Liver (tissue), 8 donors: ENCODE measurements at regions not wholly inside any gene's neighbourhood (a gene's known extent, or its start where the extent isn't known, plus 50 kb on each side); places are given as distances from the start of the nearest gene placed in this dataset.

ENCODE experiments used
- DNase-seq: peaks from one replicate; pipeline ENCODE4 v3.0.0-alpha.2; 2017; ENCODE audit warnings: low spot score
- H3K27ac ChIP-seq, 2 donors: one replicate each; pipeline ENCODE4 v1.7.0; 2013; ENCODE audit warnings: inconsistent platforms in 2 of 2, low read length in 2 of 2, control low read depth in 1 of 2, low read depth in 1 of 2, mild to moderate bottlenecking in 1 of 2
- H3K27me3 ChIP-seq, 4 donors: one replicate each; pipeline versions ENCODE4 v1.6.1 to v1.7.0; 2013; ENCODE audit warnings: low read length in 3 of 4, inconsistent platforms in 1 of 4, mild to moderate bottlenecking in 1 of 4, moderate library complexity in 1 of 4; ENCODE audit not compliant: control insufficient read depth in 4 of 4, insufficient read depth in 4 of 4
- H3K36me3 ChIP-seq, 4 donors: one replicate each; pipeline versions ENCODE4 v1.6.1 to v1.7.0; 2013; ENCODE audit warnings: low read length in 3 of 4, mild to moderate bottlenecking in 3 of 4, low read depth in 1 of 4, moderate library complexity in 1 of 4; ENCODE audit not compliant: control insufficient read depth in 4 of 4, insufficient read depth in 3 of 4
- H3K4me1 ChIP-seq, 4 donors: one replicate each; pipeline versions ENCODE4 v1.6.1 to v1.7.0; 2013; ENCODE audit warnings: low read length in 3 of 4, mild to moderate bottlenecking in 3 of 4, moderate library complexity in 1 of 4; ENCODE audit not compliant: control insufficient read depth in 4 of 4, insufficient read depth in 4 of 4
- H3K4me3 ChIP-seq, 3 donors: one replicate each; pipeline versions ENCODE4 v1.6.1 to v1.7.0; 2013; ENCODE audit warnings: low read length in 3 of 3, control low read depth in 1 of 3, low read depth in 1 of 3, mild to moderate bottlenecking in 1 of 3
- H3K9ac ChIP-seq, 2 donors: one replicate each; pipeline ENCODE4 v1.7.0; 2013; ENCODE audit warnings: low read length in 2 of 2, mild to moderate bottlenecking in 2 of 2, moderate library complexity in 2 of 2, control low read depth in 1 of 2, low read depth in 1 of 2
- H3K9me3 ChIP-seq, 4 donors: one replicate each; pipeline versions ENCODE4 v1.6.1 to v1.7.0; 2013; ENCODE audit warnings: low read length in 3 of 4; ENCODE audit not compliant: control insufficient read depth in 4 of 4
- ATF3 ChIP-seq: IDR thresholded peaks from 2 replicates; pipeline ENCODE4 v1.6.1; 2016; ENCODE audit warnings: antibody characterized with exemption
- CTCF ChIP-seq: fragments of 150-350 bp; IDR thresholded peaks from 2 replicates; pipeline ENCODE4 v1.5.1; 2017; ENCODE audit warnings: improper control_type of control experiment, low read depth, low read length; ENCODE audit not compliant: missing input control
- EGR1 ChIP-seq, 2 donors: IDR thresholded peaks; 2 replicates each; pipeline ENCODE4 v1.6.1; 2016 to 2018; ENCODE audit warnings: antibody characterized with exemption in 2 of 2, low read depth in 2 of 2
- FOXA1 ChIP-seq: IDR thresholded peaks from 2 replicates; pipeline ENCODE4 v1.6.1; 2016; ENCODE audit warnings: antibody characterized with exemption
- FOXA2 ChIP-seq: IDR thresholded peaks from 2 replicates; pipeline ENCODE4 v1.6.1; 2016; ENCODE audit warnings: antibody characterized with exemption
- GABPA ChIP-seq, 2 donors: IDR thresholded peaks in 1 of 2; conservative IDR thresholded peaks in 1 of 2; 2 replicates each; pipeline ENCODE4 v1.6.1; 2016; ENCODE audit warnings: antibody characterized with exemption in 2 of 2, mild to moderate bottlenecking in 1 of 2, moderate library complexity in 1 of 2
- HNF4A ChIP-seq, 2 donors: conservative IDR thresholded peaks; 2 replicates each; pipeline ENCODE4 v1.6.1; 2016; ENCODE audit warnings: antibody characterized with exemption in 2 of 2, mild to moderate bottlenecking in 2 of 2
- HNF4G ChIP-seq: IDR thresholded peaks from 2 replicates; pipeline ENCODE4 v1.6.1; 2016; ENCODE audit warnings: antibody characterized with exemption
- JUND ChIP-seq, 2 donors: IDR thresholded peaks; 2 replicates each; pipeline ENCODE4 v1.6.1; 2016; ENCODE audit warnings: antibody characterized with exemption in 2 of 2
- MAX ChIP-seq: IDR thresholded peaks from 2 replicates; pipeline ENCODE4 v1.6.1; 2016; ENCODE audit warnings: antibody characterized with exemption
- NR2F2 ChIP-seq: IDR thresholded peaks from 2 replicates; pipeline ENCODE4 v1.6.1; 2016; ENCODE audit warnings: antibody characterized with exemption
- RAD21 ChIP-seq, 2 donors: IDR thresholded peaks; 2 replicates each; pipeline ENCODE4 v1.6.1; 2016; ENCODE audit warnings: antibody characterized with exemption in 2 of 2, mild to moderate bottlenecking in 2 of 2
- REST ChIP-seq: IDR thresholded peaks from 2 replicates; pipeline ENCODE4 v1.6.1; 2016; ENCODE audit warnings: antibody characterized with exemption, mild to moderate bottlenecking
- RXRA ChIP-seq, 2 donors: IDR thresholded peaks; 2 replicates each; pipeline ENCODE4 v1.6.1; 2017 to 2018; ENCODE audit warnings: antibody characterized with exemption in 2 of 2, mild to moderate bottlenecking in 1 of 2
- TAF1 ChIP-seq: conservative IDR thresholded peaks from 2 replicates; pipeline ENCODE4 v1.6.1; 2016; ENCODE audit warnings: antibody characterized with exemption, mild to moderate bottlenecking
- YY1 ChIP-seq: IDR thresholded peaks from 2 replicates; pipeline ENCODE4 v1.6.1; 2016; ENCODE audit warnings: antibody characterized with exemption, mild to moderate bottlenecking
- ZBTB33 ChIP-seq: IDR thresholded peaks from 2 replicates; pipeline ENCODE4 v1.6.1; 2016; ENCODE audit warnings: antibody characterized with exemption
- WGBS: extraction: QIAGEN DNeasy Blood & Tissue Kit; methylation state at CpG from one replicate; pipeline ENCODE4 v1.1.7; 2013; 5-methylcytosine and 5-hydroxymethylcytosine counted together
- donor health status: healthy.
- donor health status: healthy.
- donor health status: healthy.
- donor health status: healthy.
- donor health status: healthy.

GRCh38 chr21:15159382-15160020, 94.7 kb upstream of the NRIP1 start:
- Histone ChIP-seq H3K27ac (no peak overlapping the region), H3K9me3 (no peaks in the 10 kb centered on the region), H3K27me3 (no peaks in the 10 kb centered on the region), H3K9ac (no peak overlapping the region), H3K4me3 (no peak overlapping the region), H3K4me1 (no peaks in the 10 kb centered on the region), H3K36me3 (no peaks in the 10 kb centered on the region)
- TF ChIP-seq HNF4A (conservative IDR thresholded peaks at IDR 0.05) (no peak), REST (no peak), RAD21 (IDR thresholded peaks at IDR 0.05) (no peak), EGR1 (IDR thresholded peaks at IDR 0.05; ENCODE audit: low read depth in 2 of 2) (no peak), ATF3 (no peak), ZBTB33 (no peak)
- DNase-seq = no peak
- WGBS = 79% methylated on average over 2 of the region's 2 CpGs

GRCh38 chr21:15160136-15160535, 95.3 kb upstream of the NRIP1 start:
- no peak for DNase-seq
- 62% methylated on average over 1 of the region's 1 CpG for WGBS
- H3K9me3 ChIP-seq = no peaks in the 10 kb centered on the region
- no peak for TF ChIP-seq ZBTB33
- TF ChIP-seq RXRA (IDR thresholded peaks at IDR 0.05) = no peak
- TF ChIP-seq FOXA2 = no peak
- TF ChIP-seq MAX = no peak
- no peak for TF ChIP-seq HNF4G
- TF ChIP-seq JUND (IDR thresholded peaks at IDR 0.05) = no peak
- no peak for TF ChIP-seq FOXA1
- TF ChIP-seq NR2F2 = no peak
- TF ChIP-seq TAF1 = no peak
- TF ChIP-seq YY1 = no peak
- no peak for TF ChIP-seq EGR1 (IDR thresholded peaks at IDR 0.05; ENCODE audit: low read depth in 2 of 2)
- no peak for TF ChIP-seq CTCF
- no peak for TF ChIP-seq RAD21 (IDR thresholded peaks at IDR 0.05)
- TF ChIP-seq ATF3 = no peak
- TF ChIP-seq REST = no peak
- TF ChIP-seq HNF4A (conservative IDR thresholded peaks at IDR 0.05) = no peak
- no peak for TF ChIP-seq GABPA (IDR thresholded peaks at IDR 0.05 in 1 of 2, conservative IDR thresholded peaks at IDR 0.05 in 1 of 2)
- no peaks in the 10 kb centered on the region for H3K27me3 ChIP-seq
- no peaks in the 10 kb centered on the region for H3K36me3 ChIP-seq
- no peak overlapping the region for H3K4me3 ChIP-seq
- no peak overlapping the region for H3K27ac ChIP-seq
- H3K4me1 ChIP-seq = no peaks in the 10 kb centered on the region
- H3K9ac ChIP-seq = no peak overlapping the region
